HEK293T (cell line): ENCODE measurements at regions not wholly inside any gene's neighbourhood (a gene's known extent, or its start where the extent isn't known, plus 50 kb on each side); places are given as distances from the start of the nearest gene placed in this dataset.

Experiments used
- FOXA1 ChIP-seq: fragments of 450-650 bp; IDR thresholded peaks from 2 replicates; pipeline ENCODE4 v1.6.1; 2016; ENCODE audit warnings: mild to moderate bottlenecking
- FOXM1 ChIP-seq: fragments of 450-650 bp; IDR thresholded peaks from 2 replicates; pipeline ENCODE4 v1.6.1; 2017; ENCODE audit warnings: mild to moderate bottlenecking, borderline replicate concordance
- HDGF ChIP-seq: fragments of 450-650 bp; IDR thresholded peaks from 2 replicates; pipeline ENCODE4 v1.6.1; 2017; ENCODE audit warnings: antibody characterized with exemption, borderline replicate concordance
- TARDBP ChIP-seq: fragments of 450-650 bp; IDR thresholded peaks from 2 replicates; pipeline ENCODE4 v1.6.1; 2016
- ZNF384 ChIP-seq: fragments of 450-650 bp; IDR thresholded peaks from 2 replicates; pipeline ENCODE4 v1.6.1; 2016

DNA sequence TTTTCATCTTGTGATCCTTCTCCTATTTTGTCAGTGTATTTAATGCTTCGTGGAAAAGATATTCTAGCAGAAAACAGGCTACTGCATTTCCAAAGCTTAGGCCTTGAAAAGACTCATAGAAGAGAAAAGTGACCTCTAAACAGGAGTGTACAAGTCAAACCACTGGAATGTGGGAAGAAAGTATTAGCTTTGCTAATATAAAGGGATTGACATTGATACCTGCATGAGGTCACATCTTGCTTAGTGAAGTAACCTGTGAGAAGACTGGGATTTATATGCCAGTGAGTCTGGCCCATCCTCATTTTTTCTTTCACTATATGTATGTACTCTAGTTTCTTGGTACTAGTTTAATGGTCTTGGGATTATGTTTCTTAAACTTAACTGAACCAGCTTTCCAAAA is 132.9 kb upstream of the TMC3 start:
- TF ChIP-seq TARDBP, result no peak
- no peak for TF ChIP-seq ZNF384
- no peak for TF ChIP-seq FOXA1
- no peak for TF ChIP-seq HDGF
- TF ChIP-seq FOXM1, result no peak
